Calu3 (cell line): ENCODE measurements at regions not wholly inside any gene's neighbourhood (a gene's known extent, or its start where the extent isn't known, plus 50 kb on each side); places are given as distances from the start of the nearest gene placed in this dataset.

Experiments used
- BruUV-seq: library from RNA; stranded (reverse); fragments of 400-500 nt; replicated peaks from 2 replicates; lab custom pipeline; 2021; lab: Mats Ljungman, UMichigan
- CTCF ChIA-PET: fragments of 300-600 bp; sonication (Branson Sonifier 250); formaldehyde crosslinking; loops from one replicate; lab custom pipeline; 2022; ENCODE audit warnings: antibody characterized with exemption; lab: Charles Lee
- DNase-seq: peaks from one replicate; pipeline ENCODE4 v3.0.0; 2022
- H3K27ac Mint-ChIP-seq: one replicate; pipeline ENCODE4 v1.8.0; 2022; ENCODE audit warnings: mixed read lengths; ENCODE audit not compliant: unreplicated experiment
- H3K27me3 Mint-ChIP-seq: one replicate; pipeline ENCODE4 v1.8.0; 2022; ENCODE audit warnings: mixed read lengths; ENCODE audit not compliant: unreplicated experiment
- H3K36me3 Mint-ChIP-seq: one replicate; pipeline ENCODE4 v1.8.0; 2022; ENCODE audit warnings: mild to moderate bottlenecking, moderate library complexity, mixed read lengths; ENCODE audit not compliant: insufficient read depth, unreplicated experiment
- H3K4me1 Mint-ChIP-seq: one replicate; pipeline ENCODE4 v1.8.0; 2022; ENCODE audit warnings: mild to moderate bottlenecking, low read depth, mixed read lengths; ENCODE audit not compliant: unreplicated experiment
- H3K4me3 Mint-ChIP-seq: one replicate; pipeline ENCODE4 v1.8.0; 2022; ENCODE audit warnings: mild to moderate bottlenecking, low read depth, moderate library complexity, mixed read lengths; ENCODE audit not compliant: unreplicated experiment
- H3K9me3 Mint-ChIP-seq: one replicate; pipeline ENCODE4 v1.8.0; 2022; ENCODE audit warnings: low read depth, mixed read lengths; ENCODE audit not compliant: unreplicated experiment
- CTCF ChIP-seq: fragments of 200-600 bp; IDR thresholded peaks from one replicate; pipeline ENCODE4 v1.8.0; 2022; ENCODE audit warnings: antibody characterized with exemption; ENCODE audit not compliant: unreplicated experiment
- intact Hi-C: fragments of 100-400 bp; cut with micrococcal nuclease; formaldehyde crosslinking; loops from one replicate; pipeline ENCODE4 v1.10.0; 2022; ENCODE audit not compliant: unreplicated experiment

GRCh38 chr10:36019749-36020148 is 377.7 kb upstream of the FZD8 start:
- no peak for DNase-seq
- BruUV-seq = no TSS peak
- intact Hi-C loops = no loop called here
- Mint-ChIP-seq H3K4me1 (no peaks in the 10 kb centered on the region), H3K4me3 (no peak overlapping the region), H3K36me3 (no peaks in the 10 kb centered on the region), H3K27ac (no peak overlapping the region), H3K27me3 (no peaks in the 10 kb centered on the region), H3K9me3 (peaks cover 6% of the 10 kb centered on the region)
- no peak for TF ChIP-seq CTCF
- CTCF ChIA-PET = no interaction called here

GRCh38 chr10:36018996-36019395 is 376.9 kb upstream of the FZD8 start:
- intact Hi-C loops = no loop called here
- no peaks in the 10 kb centered on the region for H3K36me3 Mint-ChIP-seq
- H3K27ac Mint-ChIP-seq = no peak overlapping the region
- no TSS peak for BruUV-seq
- H3K9me3 Mint-ChIP-seq = peaks cover 8% of the 10 kb centered on the region
- CTCF ChIA-PET = no interaction called here
- H3K4me3 Mint-ChIP-seq = no peak overlapping the region
- H3K4me1 Mint-ChIP-seq = no peaks in the 10 kb centered on the region
- no peaks in the 10 kb centered on the region for H3K27me3 Mint-ChIP-seq
- no peak for TF ChIP-seq CTCF
- DNase-seq = no peak

- peaks cover 11% of the 10 kb centered on the region for H3K9me3 Mint-ChIP-seq
- DNase-seq = no peak
- no peaks in the 10 kb centered on the region for H3K27me3 Mint-ChIP-seq
- no peaks in the 10 kb centered on the region for H3K36me3 Mint-ChIP-seq
- no TSS peak for BruUV-seq
- CTCF ChIA-PET = no interaction called here
- intact Hi-C loops = no loop called here
- no peaks in the 10 kb centered on the region for H3K4me1 Mint-ChIP-seq
- H3K4me3 Mint-ChIP-seq = no peak overlapping the region
- H3K27ac Mint-ChIP-seq = no peak overlapping the region
- no peak for TF ChIP-seq CTCF
Measured at GRCh38 chr10:36017137-36017536, 375.0 kb upstream of the FZD8 start.

- Mint-ChIP-seq H3K27ac (no peak overlapping the region), H3K4me3 (no peak overlapping the region), H3K36me3 (no peaks in the 10 kb centered on the region), H3K9me3 (peaks cover 9% of the 10 kb centered on the region), H3K27me3 (no peaks in the 10 kb centered on the region), H3K4me1 (no peaks in the 10 kb centered on the region)
- DNase-seq = no peak
- intact Hi-C loops = no loop called here
- no peak for TF ChIP-seq CTCF
- CTCF ChIA-PET = no interaction called here
- BruUV-seq = no TSS peak
Measured at GRCh38 chr10:36007369-36007768, 365.3 kb upstream of the FZD8 start.

GRCh38 chr10:36003688-36004087 is 361.6 kb upstream of the FZD8 start:
- CTCF ChIA-PET = no interaction called here
- Mint-ChIP-seq H3K36me3 (no peaks in the 10 kb centered on the region), H3K27ac (no peak overlapping the region), H3K27me3 (no peaks in the 10 kb centered on the region), H3K9me3 (peaks cover 15% of the 10 kb centered on the region), H3K4me1 (no peaks in the 10 kb centered on the region), H3K4me3 (no peak overlapping the region)
- no peak for DNase-seq
- TF ChIP-seq CTCF = no peak
- no TSS peak for BruUV-seq
- intact Hi-C loops = no loop called here
